ENCODE measurements at regions not wholly inside any gene's neighbourhood (a gene's known extent, or its start where the extent isn't known, plus 50 kb on each side); places are given as distances from the start of the nearest gene placed in this dataset.

- DNase-seq (ENCODE audit: low read depth, low spot score) (no peak), ATAC-seq (no peak)
- Histone ChIP-seq H3K79me2 (ENCODE audit: insufficient read depth, low read length) (no peaks in the 10 kb centered on the region), H3K4me2 (ENCODE audit: low read length) (no peak overlapping the region), H3K36me3 (ENCODE audit: control insufficient read depth in 1 of 2, insufficient read depth in 2 of 2, low read length in 2 of 2) (no peaks in the 10 kb centered on the region), H3K9me2 (ENCODE audit: insufficient read depth) (no peaks in the 10 kb centered on the region), H3K9ac (ENCODE audit: low read length) (no peak overlapping the region), H3K27ac (ENCODE audit: low read depth, low read length) (no peak overlapping the region), H3K4me3 (replicated peaks in 1 of 2; ENCODE audit: low read depth in 1 of 2, low read length in 2 of 2) (no peak overlapping the region), H2AFZ (ENCODE audit: low read depth, low read length, poor library complexity, severe bottlenecking) (no peak overlapping the region), H3K27me3 (ENCODE audit: insufficient read depth, low read length) (no peaks in the 10 kb centered on the region), H4K20me1 (ENCODE audit: insufficient read depth) (no peaks in the 10 kb centered on the region), H3K9me3 (ENCODE audit: control insufficient read depth in 1 of 2, insufficient read depth in 1 of 2, low read depth in 1 of 2, low read length in 2 of 2) (no peaks in the 10 kb centered on the region), H3K4me1 (ENCODE audit: control insufficient read depth in 1 of 2, insufficient read depth in 2 of 2, low read length in 2 of 2) (peaks cover 0 to 5% of the 10 kb centered on the region in 2 experiments; a peak in 1 of 4 replicates)
- CTCF ChIA-PET: no interaction called here
- POLR2A ChIA-PET: no interaction called here
- intact Hi-C loops (cut with micrococcal nuclease): no loop called here
- TF ChIP-seq CEBPB (IDR thresholded peaks at IDR 0.05; ENCODE audit: low read depth) (peak; percentile 77), ELF1 (IDR thresholded peaks at IDR 0.05; ENCODE audit: borderline replicate concordance, low read depth) (no peak)
- RAD21 ChIA-PET (ENCODE audit: low non-redundant PET in 1 of 2, low total read pairs in 2 of 2, uncharacterized antibody in 2 of 2, unreplicated experiment in 2 of 2): no interaction called here
- BruUV-seq (replicated peaks): no TSS peak
Observed at GRCh38 chr4:38601244-38601915, 62.6 kb upstream of the KLF3 start.

- Histone ChIP-seq H3K4me1 (ENCODE audit: control insufficient read depth in 1 of 2, insufficient read depth in 2 of 2, low read length in 2 of 2) (peaks cover 0 to 5% of the 10 kb centered on the region in 2 experiments; a peak in 1 of 4 replicates), H3K27me3 (ENCODE audit: insufficient read depth, low read length) (no peaks in the 10 kb centered on the region), H3K9me3 (ENCODE audit: control insufficient read depth in 1 of 2, insufficient read depth in 1 of 2, low read depth in 1 of 2, low read length in 2 of 2) (no peaks in the 10 kb centered on the region), H3K4me2 (ENCODE audit: low read length) (no peak overlapping the region), H3K27ac (ENCODE audit: low read depth, low read length) (no peak overlapping the region), H3K9me2 (ENCODE audit: insufficient read depth) (no peaks in the 10 kb centered on the region), H4K20me1 (ENCODE audit: insufficient read depth) (no peaks in the 10 kb centered on the region), H3K4me3 (replicated peaks in 1 of 2; ENCODE audit: low read depth in 1 of 2, low read length in 2 of 2) (no peak overlapping the region), H3K36me3 (ENCODE audit: control insufficient read depth in 1 of 2, insufficient read depth in 2 of 2, low read length in 2 of 2) (no peaks in the 10 kb centered on the region), H3K79me2 (ENCODE audit: insufficient read depth, low read length) (no peaks in the 10 kb centered on the region), H3K9ac (ENCODE audit: low read length) (no peak overlapping the region), H2AFZ (ENCODE audit: low read depth, low read length, poor library complexity, severe bottlenecking) (no peak overlapping the region)
- TF ChIP-seq EZH2 (IDR thresholded peaks at IDR 0.05) (no peak), EZH2phosphoT487 (IDR thresholded peaks at IDR 0.05; ENCODE audit: borderline replicate concordance) (no peak), ELF1 (IDR thresholded peaks at IDR 0.05; ENCODE audit: borderline replicate concordance, low read depth) (no peak)
- TF ChIP-seq, protein P1, sequence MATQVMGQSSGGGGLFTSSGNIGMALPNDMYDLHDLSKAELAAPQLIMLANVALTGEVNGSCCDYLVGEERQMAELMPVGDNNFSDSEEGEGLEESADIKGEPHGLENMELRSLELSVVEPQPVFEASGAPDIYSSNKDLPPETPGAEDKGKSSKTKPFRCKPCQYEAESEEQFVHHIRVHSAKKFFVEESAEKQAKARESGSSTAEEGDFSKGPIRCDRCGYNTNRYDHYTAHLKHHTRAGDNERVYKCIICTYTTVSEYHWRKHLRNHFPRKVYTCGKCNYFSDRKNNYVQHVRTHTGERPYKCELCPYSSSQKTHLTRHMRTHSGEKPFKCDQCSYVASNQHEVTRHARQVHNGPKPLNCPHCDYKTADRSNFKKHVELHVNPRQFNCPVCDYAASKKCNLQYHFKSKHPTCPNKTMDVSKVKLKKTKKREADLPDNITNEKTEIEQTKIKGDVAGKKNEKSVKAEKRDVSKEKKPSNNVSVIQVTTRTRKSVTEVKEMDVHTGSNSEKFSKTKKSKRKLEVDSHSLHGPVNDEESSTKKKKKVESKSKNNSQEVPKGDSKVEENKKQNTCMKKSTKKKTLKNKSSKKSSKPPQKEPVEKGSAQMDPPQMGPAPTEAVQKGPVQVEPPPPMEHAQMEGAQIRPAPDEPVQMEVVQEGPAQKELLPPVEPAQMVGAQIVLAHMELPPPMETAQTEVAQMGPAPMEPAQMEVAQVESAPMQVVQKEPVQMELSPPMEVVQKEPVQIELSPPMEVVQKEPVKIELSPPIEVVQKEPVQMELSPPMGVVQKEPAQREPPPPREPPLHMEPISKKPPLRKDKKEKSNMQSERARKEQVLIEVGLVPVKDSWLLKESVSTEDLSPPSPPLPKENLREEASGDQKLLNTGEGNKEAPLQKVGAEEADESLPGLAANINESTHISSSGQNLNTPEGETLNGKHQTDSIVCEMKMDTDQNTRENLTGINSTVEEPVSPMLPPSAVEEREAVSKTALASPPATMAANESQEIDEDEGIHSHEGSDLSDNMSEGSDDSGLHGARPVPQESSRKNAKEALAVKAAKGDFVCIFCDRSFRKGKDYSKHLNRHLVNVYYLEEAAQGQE (IDR thresholded peaks at IDR 0.05; ENCODE audit: low read depth): no peak
- TF ChIP-seq, protein P2, sequence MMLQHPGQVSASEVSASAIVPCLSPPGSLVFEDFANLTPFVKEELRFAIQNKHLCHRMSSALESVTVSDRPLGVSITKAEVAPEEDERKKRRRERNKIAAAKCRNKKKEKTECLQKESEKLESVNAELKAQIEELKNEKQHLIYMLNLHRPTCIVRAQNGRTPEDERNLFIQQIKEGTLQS (IDR thresholded peaks at IDR 0.05): no peak
- intact Hi-C loops (cut with micrococcal nuclease): no loop called here
- CTCF ChIA-PET: no interaction called here
- ATAC-seq: no peak
- RAD21 ChIA-PET (ENCODE audit: low non-redundant PET in 1 of 2, low total read pairs in 2 of 2, uncharacterized antibody in 2 of 2, unreplicated experiment in 2 of 2): no interaction called here
- BruUV-seq (replicated peaks): no TSS peak
- DNase-seq (ENCODE audit: low read depth, low spot score): no peak
- POLR2A ChIA-PET: no interaction called here
Observed at GRCh38 chr4:38601916-38602291, 62.1 kb upstream of the KLF3 start.
